HG03045 (cell line): ENCODE measurements at regions not wholly inside any gene's neighbourhood (a gene's known extent, or its start where the extent isn't known, plus 50 kb on each side); places are given as distances from the start of the nearest gene placed in this dataset.
"Not testable (repeated sequence)": the region's sequence is repeated elsewhere in the genome, so short reads cannot be mapped to it uniquely, and the experiment has no call there.

Experiments
- ATAC-seq: cut with Tn5 transposase; IDR thresholded peaks from one replicate; pipeline ENCODE4 v1.9.1; 2021; ENCODE audit warnings: mild to moderate bottlenecking, moderate library complexity; ENCODE audit not compliant: unreplicated experiment

DNA sequence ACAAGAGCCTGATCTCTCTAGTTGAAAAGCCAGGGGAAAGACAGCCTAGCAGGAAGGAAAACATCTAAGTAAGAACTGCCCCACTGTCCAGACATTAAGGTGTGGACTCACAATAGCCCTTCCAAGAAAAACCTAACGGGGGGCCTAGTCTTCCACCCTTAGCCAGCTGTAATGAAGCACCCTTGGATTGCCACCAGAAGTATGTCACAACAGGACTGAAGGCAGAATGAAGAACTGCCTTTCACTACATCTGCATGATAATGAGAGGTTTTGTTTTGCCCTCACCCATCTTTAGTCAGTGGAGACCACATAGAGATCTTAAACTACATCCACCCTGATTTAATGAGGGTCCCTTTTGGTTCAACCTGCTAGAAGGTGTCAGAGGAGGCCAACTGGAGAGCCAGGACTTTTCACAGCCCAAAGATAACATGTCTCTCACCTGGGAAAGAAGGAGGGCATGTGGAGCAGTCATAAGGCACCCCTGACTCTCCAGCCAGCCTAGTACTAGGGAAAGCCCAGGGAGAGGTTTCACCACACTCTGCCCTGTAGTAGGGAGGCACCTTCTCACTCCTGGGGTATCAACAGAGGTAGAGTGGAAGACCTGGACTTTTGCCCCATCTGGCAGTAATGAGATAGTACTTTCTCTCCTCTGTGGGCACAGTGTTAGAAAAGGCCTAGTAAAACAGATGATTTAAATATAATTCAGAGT is 1017.4 kb upstream of the MANEA start:
- no peak for ATAC-seq

DNA sequence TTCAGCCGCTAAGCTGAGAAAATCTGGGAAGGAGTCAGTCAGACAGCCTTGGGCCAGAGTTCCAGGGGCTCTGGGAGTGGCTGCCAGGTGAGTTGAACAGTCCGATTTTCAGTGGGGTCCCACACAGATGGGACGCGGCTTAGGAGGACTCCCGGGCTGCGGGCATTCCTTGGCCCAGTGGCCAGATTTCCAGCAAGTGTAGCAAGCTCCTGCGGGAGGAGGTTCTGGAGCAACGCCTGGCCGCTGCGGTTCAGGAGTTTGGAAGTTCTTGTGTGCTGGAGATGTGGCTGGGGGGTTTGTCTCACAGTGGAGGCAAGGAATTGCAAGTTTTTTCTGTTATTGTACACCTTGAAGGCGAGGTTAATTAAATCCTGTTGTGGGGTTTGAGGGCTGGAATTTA is 1020.1 kb upstream of the MANEA start:
- not testable (repeated sequence) for ATAC-seq

DNA sequence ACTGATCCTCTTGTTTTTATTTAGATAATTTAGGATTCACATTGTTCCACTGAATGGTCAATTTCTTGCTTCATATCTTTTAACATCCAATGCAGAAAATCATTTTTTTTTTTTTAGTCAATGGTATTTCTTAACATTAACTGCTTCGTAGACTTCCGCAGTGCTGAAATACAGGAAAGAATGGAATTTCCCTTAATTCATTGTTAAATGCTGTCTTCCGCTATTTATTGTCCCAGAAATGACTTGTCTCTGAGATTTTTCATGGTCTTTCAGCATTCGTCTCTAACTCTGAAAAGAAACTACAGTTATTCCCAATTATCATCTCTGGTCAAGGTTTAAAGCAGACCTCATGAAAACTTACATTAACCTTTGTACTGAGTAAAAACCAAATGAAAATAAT is 1029.1 kb upstream of the MANEA start:
- no peak for ATAC-seq

DNA sequence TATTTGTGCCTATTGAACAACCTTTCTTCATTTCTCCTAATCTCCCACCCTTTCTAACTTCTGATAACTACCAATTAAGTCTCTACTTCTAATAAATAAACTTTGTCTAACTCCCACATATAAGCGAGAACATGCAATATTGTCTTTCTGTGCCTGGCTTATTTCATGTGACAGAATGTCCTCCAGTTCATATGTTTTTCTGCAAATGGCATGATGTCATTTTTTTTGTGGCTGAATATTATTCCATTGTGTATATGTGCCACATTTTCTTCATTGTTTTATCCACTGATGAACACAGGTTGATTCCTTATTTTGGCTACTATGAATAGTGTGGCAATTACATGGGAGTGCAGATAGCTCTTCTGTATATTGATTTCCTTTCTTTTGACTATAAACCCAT is 1041.5 kb upstream of the MANEA start:
- no peak for ATAC-seq

DNA sequence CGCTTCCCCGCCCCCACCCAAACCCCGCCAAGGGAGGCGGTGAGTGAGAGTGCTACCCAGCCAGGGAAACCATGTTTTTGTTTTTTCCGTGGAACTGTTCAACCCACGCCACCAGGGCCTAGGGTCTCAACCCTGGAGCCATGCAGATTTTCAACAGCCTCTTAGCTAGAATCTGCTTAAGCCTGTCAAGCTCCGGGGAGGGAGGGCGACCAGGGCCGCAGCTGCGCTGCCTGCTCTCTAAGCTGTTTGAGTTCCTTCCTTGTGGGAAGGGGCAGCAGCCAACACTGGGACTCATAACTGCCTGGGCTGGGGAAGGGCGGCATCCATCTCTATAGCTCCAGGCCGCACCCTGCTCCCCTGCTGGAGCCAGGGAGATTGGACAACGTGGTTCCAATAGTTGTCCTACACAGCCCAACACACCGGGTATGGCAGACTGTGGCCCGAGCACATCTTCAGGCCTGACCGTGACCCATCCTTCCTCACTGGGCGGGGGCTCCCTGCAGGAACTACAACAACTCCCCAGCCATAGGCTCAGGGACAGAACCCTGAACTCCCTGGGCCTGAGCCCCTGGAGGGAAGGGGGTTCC is 1065.7 kb upstream of the MANEA start:
- no peak for ATAC-seq

DNA sequence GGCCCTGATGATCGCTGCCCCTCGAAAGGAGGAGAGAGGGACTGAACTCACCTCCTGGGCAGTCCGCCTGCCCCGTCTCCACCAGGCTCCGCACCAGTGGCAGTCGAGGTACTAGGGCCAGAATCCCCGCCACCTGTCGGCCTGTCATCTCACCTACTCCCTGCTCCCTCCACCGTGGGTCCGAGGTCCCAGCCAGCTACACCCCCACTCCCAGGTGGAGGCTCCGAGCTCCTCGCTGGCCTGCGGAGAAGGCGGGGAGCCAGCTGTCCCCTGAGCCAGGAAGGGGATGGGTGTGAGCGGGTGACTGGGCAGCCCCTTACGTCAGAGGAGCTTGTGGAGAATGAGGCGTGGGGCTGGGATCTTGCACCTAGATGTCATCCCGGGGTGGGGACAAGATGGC is 1066.5 kb upstream of the MANEA start:
- ATAC-seq, result no peak

DNA sequence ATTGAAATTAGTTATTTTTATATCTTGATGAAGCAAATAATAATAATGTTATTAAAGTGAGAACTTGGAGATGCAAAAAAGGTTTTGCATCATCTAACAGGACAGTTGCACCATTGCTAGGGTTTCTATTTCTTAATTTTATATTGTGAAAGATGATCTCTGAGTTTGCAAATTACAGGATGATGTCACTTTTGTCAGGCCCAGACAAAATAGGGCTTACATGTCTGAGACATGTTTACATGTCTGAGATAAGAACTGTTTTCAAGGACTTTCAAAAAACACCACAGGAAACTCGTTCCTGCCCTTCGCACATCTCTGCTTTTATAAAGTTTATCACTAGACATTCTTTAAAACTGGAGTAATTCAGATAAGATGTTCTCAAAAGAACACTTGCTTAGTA is 1075.8 kb upstream of the MANEA start:
- no peak for ATAC-seq

DNA sequence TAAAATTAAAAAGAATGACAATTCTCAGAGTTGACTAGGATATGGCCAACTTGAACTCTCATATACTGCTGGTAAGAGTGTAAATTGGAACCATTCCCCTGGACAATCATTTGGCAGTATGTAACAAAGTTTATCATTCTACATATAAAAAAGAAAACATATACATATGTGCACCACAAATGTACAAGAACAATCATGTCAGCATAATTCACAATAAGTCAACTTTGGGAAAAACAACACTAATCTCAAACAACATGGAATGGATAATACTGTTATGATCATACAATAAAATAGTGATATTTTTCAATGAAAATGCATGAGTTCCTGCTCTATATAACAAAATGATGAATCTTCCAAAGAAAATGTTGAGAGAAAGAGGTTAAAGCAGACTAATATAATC is 1078.7 kb upstream of the EPHA7 start:
- ATAC-seq, result no peak

DNA sequence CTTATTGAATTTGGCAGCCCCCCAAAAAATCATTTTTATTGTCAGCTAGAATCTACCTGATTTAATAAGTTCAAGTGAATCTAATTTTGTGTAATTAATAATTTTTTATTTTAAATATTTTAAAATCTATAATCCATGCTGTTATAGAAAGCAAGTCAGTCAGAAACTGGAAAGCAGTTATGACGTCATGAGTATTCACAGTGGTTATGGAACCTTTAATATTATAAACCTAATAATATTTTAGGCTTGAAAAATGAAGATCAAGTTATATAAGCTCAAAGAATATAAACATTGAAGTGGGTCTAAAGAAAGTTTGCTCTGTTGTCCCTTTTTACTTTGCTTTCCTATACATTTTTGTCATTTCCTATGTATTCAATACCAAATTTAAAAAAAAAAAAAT is 1075.1 kb upstream of the EPHA7 start:
- no peak for ATAC-seq

DNA sequence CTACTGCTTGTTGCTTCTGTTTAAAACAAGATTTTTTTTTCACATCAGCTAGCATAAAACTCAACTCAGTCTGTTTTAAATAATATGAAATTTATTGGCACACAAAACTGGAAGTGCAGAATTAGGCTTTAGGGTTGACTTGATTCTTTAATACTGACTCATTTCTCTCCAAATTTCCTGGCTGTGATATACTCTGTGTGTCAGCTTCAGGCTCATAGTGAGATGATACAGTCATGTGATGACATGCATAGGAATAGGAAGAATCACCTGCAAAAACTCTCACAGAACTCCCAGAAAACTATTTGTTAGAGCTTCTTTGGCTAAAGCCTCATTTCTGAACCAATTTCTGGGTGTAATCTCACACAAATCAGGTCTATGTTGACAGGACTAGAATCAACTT is 1068.0 kb upstream of the EPHA7 start:
- ATAC-seq, result no peak

DNA sequence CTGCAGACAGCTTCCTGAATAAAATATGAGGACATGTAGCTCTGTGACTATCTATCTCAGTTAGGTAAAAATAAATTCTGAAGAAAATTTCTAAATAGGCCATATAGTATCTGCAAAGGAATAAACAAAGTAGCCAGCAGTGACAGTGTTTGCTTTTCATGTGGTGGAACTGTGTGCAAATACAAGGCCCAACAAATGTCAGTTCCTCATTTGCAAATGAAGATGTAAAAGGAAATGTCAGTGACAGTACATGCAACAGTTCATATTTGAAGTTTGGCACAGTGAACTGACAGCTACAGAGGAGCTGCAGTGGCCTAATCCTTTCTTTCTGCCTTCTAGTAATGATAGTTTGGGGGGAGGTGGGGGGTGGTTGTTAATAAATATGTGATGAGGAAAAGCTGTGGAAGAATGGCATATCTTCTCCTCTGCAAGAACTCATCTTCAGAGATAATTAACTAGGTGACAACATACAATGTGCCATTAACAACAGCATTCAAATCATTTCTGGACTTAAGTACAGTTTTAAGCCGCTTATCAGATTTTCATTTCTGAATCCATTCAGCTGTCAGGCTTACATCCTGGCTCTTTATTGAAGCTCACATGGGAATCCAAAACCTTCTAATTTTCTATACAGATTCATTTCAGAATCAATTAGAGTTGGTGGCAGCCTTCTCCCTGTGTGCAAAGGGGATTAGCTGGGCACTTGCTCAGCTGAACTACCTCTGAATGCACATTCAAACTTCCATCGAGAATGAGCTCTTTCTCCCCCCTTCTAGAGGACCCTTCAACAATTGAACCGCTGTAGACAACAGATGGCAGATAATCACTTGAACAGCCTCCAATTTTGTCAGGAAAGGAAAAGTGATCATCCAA is 1059.0 kb upstream of the EPHA7 start:
- ATAC-seq, result no peak

DNA sequence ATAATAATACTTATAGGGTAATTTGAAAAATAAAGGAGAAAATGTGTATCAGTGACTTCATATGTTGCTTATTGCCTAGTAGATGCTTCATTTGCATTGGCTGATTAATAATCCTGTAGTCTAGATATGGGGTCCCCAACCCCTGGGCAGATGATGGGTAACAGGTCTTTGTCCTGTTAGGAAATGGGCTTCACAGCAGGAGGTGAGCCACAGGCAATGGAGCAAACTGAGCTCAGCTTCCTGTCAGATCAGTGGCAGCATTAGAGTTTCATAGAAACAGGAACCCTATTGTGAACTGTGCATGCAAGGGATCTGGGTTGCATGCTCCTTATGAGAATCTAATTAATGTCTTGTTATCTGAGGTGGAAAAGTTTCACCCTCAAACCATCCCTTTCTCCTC is 1049.5 kb upstream of the EPHA7 start:
- no peak for ATAC-seq

DNA sequence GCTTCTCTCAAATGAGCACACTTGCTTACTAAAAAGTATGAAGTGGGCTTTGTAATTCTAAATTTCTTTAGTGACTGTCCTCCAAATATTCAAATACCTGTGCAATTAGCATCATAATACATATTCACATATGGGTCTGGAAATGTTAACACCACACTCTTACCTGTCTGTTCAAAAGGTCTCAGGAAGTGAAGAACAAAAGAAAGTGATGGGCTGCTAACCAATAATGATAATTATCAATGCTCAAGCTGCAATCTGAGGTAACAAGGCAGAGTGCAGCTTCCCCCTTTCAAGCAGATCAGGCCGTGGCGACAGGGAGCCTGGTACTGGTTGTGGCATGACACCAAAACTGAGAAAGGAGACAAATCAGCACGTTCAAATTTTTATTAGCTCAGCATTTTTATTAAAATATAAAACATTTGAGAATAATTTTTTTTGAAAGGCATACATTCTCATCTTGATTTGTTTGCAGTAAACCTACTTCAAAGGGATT is 1044.7 kb upstream of the EPHA7 start:
- no peak for ATAC-seq

DNA sequence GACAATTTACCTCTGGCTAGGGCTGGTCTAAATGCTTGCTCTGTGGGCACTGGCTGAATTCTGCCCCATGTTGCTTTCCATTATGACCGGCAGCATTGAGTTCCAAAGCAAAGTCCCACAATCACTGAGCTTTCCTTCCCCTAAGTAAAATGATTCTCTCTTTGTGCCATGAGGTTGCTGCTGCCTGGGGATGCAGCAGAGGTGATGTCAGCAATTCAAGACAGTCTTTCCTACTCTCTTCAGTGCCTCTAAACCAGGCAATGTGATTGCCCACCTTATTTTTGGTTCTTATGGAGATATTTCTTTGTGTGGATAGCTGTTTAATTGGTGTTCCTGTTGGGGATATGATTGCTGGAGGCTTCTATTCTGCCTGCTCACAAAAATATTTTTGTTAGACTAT is 1043.9 kb upstream of the EPHA7 start:
- ATAC-seq, result no peak

DNA sequence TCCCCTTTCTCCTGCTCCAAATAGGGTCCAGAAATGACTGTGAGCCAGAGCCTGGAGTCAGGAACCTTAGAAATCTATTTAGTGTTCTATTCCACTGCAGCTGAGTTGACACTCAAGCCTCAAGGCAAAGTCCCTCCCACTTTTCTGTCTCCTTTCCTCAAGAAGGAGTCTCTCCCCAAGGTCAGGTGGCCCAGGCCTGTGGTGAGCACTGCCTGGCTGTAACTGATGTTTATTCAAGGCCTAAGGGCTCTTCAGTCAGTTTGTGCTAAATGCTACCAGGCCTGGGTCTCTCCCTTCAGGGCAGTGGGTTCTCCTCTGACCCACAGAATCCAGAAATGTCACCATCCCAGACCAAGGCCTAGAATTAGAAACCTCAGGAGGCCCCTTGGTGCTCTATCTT is 1042.9 kb upstream of the EPHA7 start:
- ATAC-seq, result no peak

DNA sequence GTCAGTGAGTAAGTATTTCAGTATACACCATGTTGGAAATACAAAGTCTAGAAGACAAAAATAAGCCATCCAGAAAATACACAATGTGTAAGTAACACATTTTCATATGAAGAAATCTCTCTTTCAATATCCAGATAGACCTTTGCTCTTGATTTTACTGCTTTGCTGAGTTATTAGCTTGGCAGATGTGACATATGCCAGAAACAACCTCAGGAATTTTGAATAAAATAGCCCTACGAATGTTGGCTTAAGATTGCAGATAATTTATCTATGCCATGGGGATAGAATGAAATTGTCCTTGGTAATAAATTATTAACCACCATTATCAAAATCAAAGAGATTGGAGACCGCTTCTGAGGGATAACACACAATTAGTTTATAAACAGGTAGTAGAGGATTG is 1036.9 kb upstream of the EPHA7 start:
- ATAC-seq, result no peak

DNA sequence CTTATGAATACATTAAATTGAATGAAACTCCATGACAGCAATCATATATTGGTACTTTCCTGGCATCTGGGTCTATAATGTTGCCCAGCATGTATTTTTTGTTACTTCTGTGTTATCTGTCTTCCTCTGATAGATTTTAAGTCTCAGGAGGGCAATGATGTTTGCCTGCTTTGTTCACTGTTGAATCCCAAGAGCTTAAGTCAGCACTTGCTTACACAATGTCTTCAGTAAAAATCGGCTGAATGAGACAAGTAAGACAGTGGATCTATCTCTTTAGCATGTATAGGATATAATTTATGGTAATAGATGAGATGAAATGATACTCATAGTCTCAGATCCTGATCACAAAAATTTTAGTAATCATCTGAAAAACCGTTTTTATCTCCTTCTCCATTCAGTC is 1034.9 kb upstream of the EPHA7 start:
- ATAC-seq, result no peak

DNA sequence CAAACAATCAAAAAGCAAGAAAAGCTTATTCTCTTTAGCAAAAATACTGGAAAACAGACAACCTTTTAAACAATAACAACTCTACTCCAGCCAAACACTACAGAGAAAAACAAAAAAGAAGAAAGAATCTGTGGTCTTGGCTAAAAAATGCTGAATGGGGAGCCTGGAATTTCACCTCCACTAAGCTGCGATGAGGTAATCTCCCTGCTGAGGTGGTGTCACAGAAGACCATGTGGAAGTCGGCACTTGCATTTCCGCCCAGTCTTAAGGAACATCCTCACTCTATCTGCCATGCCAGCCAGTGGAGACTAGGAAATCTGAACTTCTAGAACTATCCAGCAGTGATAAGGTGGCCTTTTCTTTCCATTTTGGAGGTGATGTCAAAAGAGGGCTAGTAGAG is 1026.8 kb upstream of the EPHA7 start:
- no peak for ATAC-seq

DNA sequence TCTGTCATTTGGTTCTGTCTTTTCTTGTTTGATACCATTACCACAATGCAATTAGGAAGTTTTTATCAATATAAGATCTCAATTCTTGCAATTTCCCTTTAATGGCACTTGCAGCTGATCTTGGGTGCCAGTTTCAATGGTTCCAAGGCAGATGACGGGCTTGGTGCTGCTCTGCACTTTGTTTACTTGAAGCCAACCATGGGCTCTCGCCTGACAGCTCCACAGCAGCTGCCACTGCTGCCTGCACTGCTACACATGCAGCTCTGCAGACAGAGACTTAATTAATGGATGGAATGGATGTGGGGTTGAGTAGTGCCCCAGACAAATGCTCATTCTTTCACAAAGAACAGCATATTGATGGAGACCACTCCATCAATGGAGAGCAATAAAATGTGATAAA is 1024.3 kb upstream of the EPHA7 start:
- ATAC-seq, result no peak

DNA sequence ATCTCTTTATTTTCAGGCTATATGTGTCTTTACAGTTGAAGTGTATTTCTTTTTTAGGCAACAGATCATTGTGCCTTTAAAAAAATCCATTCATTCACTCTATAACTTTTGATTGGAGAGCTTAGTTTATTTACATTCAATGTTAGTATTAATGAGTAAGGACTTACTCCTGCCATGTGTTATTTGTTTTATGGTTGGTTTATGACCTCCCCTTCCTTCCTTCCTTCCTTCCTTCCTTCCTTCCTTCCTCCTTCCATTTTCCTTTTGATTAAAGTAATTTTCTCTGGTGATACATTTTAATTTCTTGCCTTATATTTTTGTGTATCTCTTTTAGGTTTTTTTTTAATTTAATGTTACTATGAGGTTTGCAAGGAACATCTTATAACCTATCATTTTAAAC is 1005.3 kb upstream of the EPHA7 start:
- ATAC-seq, result no peak

DNA sequence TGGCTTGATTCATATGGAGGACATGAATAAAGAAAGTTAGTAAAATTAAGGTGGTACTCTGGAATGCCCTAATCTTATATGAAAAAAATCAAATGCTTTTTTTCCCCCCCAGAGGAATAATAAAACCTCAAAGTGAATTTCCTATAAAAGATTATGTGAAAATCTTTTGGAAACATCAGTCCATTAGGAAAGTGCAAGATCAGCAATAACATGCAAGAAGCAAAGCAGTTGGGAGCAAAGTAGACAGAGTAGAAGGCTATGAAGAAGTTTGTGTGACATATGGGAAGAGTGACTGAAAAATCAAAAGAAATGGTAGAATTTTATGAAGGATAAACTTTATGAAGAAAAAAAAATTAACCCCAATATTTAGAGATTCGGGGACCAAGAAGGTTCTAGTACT is 998.0 kb upstream of the EPHA7 start:
- ATAC-seq, result no peak

DNA sequence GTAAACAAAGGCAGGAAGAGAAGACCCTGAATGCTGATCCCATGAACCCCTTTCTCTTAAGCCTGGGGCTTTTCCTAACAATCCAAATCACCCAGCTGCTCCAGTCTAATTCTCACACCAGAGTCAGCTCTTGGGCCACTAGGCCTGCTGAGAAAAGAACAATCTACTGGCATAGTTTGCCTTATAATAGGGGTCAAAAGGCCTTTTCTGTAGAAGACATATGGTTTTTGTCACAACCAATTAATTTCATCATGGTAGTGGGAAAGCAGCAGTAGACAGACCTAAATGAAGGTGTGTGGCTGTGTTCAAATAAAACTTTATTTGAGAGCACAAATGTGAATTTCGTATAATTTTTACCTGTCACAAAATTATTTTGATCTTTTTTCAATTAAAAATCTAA is 994.7 kb upstream of the EPHA7 start:
- ATAC-seq, result no peak
